Keratinocyte (primary cell): ENCODE measurements at regions not wholly inside any gene's neighbourhood (a gene's known extent, or its start where the extent isn't known, plus 50 kb on each side); places are given as distances from the start of the nearest gene placed in this dataset.

Experiments used
- EZH2 ChIP-seq: IDR thresholded peaks from one replicate; pipeline ENCODE4 v1.6.1; 2012; ENCODE audit warnings: inconsistent platforms, mild to moderate bottlenecking, low read length, moderate library complexity
- TF ChIP-seq, protein P1 (sequence below), 3 experiments: IDR thresholded peaks in 1 of 3; conservative IDR thresholded peaks in 1 of 3; optimal IDR thresholded peaks in 1 of 3; 2 replicates in 2 of 3; 3 replicates in 1 of 3; pipeline versions ENCODE3 to v1.5.1; 2011; ENCODE audit warnings: low read length in 3 of 3, mild to moderate bottlenecking in 3 of 3, moderate library complexity in 2 of 3, control low read depth in 1 of 3, inconsistent platforms in 1 of 3; ENCODE audit not compliant: insufficient read depth in 2 of 3; ENCODE audit errors: extremely low read depth in 1 of 3

DNA sequence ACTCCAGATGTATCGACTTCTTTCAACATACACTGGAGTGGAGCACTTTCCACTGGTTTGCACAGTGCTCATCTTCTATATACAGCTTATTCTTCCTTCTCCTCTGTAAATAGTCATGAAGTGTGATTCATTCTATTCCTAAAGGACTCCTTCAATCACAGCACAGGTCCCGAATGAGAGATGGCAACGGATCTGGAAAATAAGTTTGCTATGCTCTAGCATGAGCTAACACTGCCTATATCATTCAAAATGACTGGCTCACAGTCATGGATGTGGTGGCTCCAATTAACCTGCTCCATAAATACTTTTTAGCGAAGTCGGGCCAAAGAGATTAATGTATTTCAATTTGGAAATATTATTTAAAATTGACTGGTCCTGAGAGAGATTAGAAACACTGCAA is 272.1 kb upstream of the CDH6 start:
- TF ChIP-seq, protein P1, sequence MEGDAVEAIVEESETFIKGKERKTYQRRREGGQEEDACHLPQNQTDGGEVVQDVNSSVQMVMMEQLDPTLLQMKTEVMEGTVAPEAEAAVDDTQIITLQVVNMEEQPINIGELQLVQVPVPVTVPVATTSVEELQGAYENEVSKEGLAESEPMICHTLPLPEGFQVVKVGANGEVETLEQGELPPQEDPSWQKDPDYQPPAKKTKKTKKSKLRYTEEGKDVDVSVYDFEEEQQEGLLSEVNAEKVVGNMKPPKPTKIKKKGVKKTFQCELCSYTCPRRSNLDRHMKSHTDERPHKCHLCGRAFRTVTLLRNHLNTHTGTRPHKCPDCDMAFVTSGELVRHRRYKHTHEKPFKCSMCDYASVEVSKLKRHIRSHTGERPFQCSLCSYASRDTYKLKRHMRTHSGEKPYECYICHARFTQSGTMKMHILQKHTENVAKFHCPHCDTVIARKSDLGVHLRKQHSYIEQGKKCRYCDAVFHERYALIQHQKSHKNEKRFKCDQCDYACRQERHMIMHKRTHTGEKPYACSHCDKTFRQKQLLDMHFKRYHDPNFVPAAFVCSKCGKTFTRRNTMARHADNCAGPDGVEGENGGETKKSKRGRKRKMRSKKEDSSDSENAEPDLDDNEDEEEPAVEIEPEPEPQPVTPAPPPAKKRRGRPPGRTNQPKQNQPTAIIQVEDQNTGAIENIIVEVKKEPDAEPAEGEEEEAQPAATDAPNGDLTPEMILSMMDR (optimal IDR thresholded peaks at IDR 0.05 in 1 of 3, IDR thresholded peaks at IDR 0.05 in 1 of 3, conservative IDR thresholded peaks at IDR 0.05 in 1 of 3; ENCODE audit: extremely low read depth in 1 of 3, insufficient read depth in 2 of 3, low read length in 3 of 3), result no peak
- no peak for TF ChIP-seq EZH2
